Stimulated activated naive B cell treated with anti-CD40 and anti-IgM and Interleukin-4, amounts not matched to agents 10 μg/mL and 1 μg/mL and 100 μg/mL, for 72 hours (primary cell): ENCODE measurements at regions not wholly inside any gene's neighbourhood (a gene's known extent, or its start where the extent isn't known, plus 50 kb on each side); places are given as distances from the start of the nearest gene placed in this dataset.

ENCODE experiments used
- ATAC-seq, 2 donors: fragments of 150-1000 bp; cut with Tn5 transposase; replicated peaks; 2 replicates each; pipeline ENCODE4 v1.10.0; 2021; ENCODE audit warnings: moderate library complexity in 1 of 2
- DNase-seq: peaks from one replicate; pipeline ENCODE4 v3.0.0; 2021
- H3K27ac Mint-ChIP-seq: one replicate; pipeline ENCODE4 v1.8.0; 2022; ENCODE audit warnings: mild to moderate bottlenecking, mixed read lengths
- H3K27me3 Mint-ChIP-seq, 2 donors: one replicate each; pipeline ENCODE4 v1.8.0; 2022; ENCODE audit warnings: mixed read lengths in 2 of 2
- H3K36me3 Mint-ChIP-seq, 2 donors: one replicate each; pipeline ENCODE4 v1.8.0; 2022; ENCODE audit warnings: mixed read lengths in 2 of 2, mild to moderate bottlenecking in 1 of 2
- H3K4me1 Mint-ChIP-seq, 2 donors: one replicate each; pipeline ENCODE4 v1.8.0; 2022; ENCODE audit warnings: mixed read lengths in 2 of 2, mild to moderate bottlenecking in 1 of 2
- H3K4me3 Mint-ChIP-seq, 2 donors: one replicate each; pipeline ENCODE4 v1.8.0; 2022; ENCODE audit warnings: mild to moderate bottlenecking in 2 of 2, mixed read lengths in 2 of 2, moderate library complexity in 1 of 2
- H3K9me3 Mint-ChIP-seq, 2 donors: one replicate each; pipeline ENCODE4 v1.8.0; 2022; ENCODE audit warnings: mixed read lengths in 2 of 2, mild to moderate bottlenecking in 1 of 2

DNA sequence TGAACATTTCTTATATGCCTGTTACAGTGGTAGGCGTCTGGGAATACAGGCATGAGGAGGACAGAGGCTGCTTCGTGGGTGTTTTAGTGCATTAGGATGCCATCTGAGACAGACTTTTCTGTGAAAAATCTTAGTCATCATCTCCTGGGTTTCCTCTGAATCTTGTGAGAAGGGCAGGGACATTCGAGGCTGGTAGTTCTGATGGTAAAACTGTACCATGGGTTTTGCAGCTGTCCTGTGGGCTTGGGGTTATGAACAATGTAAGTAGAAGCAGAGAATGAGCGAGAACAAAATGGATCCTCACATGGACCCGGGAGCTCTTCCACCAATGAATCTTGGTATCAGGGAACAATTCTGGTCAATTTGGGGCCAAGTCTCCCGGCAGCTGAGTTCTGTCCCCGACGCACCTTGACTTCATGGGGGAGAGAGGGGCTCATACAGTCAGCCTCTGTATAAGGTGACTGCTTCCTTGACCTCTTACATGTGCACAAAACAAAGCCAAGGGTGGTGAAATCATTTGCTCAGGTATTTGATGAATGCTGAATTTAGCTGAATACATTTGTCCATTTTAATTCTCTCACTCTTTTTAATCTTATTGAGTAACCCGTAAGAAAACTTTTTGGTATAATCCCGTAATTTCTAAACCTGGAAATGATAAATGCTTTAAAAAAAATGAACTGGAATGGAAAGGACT is 63.6 kb upstream of the ERRFI1 start:
- Mint-ChIP-seq H3K36me3 (no peaks in the 10 kb centered on the region), H3K27ac (no peak overlapping the region), H3K4me1 (peaks cover 2 to 4% of the 10 kb centered on the region in 2 donors), H3K4me3 (no peak overlapping the region), H3K9me3 (no peaks in the 10 kb centered on the region), H3K27me3 (peaks cover 55% of the 10 kb centered on the region in 2 donors)
- ATAC-seq: no peak
- DNase-seq: no peak

- no peaks in the 10 kb centered on the region for H3K9me3 Mint-ChIP-seq
Measured at GRCh38 chr1:8086055-8086454, 59.9 kb upstream of the ERRFI1 start.

DNA sequence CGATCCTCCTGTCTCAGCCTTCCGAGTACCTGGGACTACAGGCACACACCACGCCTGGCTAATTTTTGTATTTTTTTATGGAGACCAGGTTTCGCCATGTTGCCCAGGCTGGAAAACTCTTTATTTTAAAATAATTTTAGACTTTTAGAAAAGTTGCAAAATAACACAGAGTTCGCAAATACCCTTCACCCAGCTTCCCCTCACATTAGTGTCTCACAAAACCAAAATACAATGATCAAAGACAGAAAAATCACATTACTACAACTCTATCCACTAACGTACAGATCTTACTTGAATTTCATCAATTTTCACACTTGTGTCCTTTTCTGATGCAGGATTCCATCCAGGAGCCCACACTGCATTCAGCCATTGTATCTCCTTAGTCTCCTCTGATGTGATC is 58.8 kb upstream of the ERRFI1 start:
- Mint-ChIP-seq H3K27ac (no peak overlapping the region), H3K27me3 (peaks cover 36 to 41% of the 10 kb centered on the region in 2 donors)

More at GRCh38 chr1:8086055-8086454, 59.9 kb upstream of the ERRFI1 start:
- no peak overlapping the region for H3K4me3 Mint-ChIP-seq
- peaks cover 32 to 41% of the 10 kb centered on the region in 2 donors for H3K27me3 Mint-ChIP-seq
- peak in 1 of 2 donors; percentile 25 for ATAC-seq
- H3K27ac Mint-ChIP-seq: no peak overlapping the region
- no peak for DNase-seq
- no peaks in the 10 kb centered on the region for H3K36me3 Mint-ChIP-seq
- H3K4me1 Mint-ChIP-seq: peaks cover 2 to 4% of the 10 kb centered on the region in 2 donors

GRCh38 chr1:8083739-8084484 is 57.8 kb upstream of the ERRFI1 start:
- no peaks in the 10 kb centered on the region for H3K36me3 Mint-ChIP-seq
- DNase-seq: no peak
- H3K27me3 Mint-ChIP-seq: peaks cover 38 to 50% of the 10 kb centered on the region in 2 donors
- no peak overlapping the region for H3K27ac Mint-ChIP-seq
- no peak overlapping the region for H3K4me3 Mint-ChIP-seq
- H3K4me1 Mint-ChIP-seq: peaks cover 2 to 4% of the 10 kb centered on the region in 2 donors
- ATAC-seq: no peak
- no peaks in the 10 kb centered on the region for H3K9me3 Mint-ChIP-seq

More for the DNA sequence above, 58.8 kb upstream of the ERRFI1 start:
- no peak for DNase-seq
- H3K4me3 Mint-ChIP-seq: no peak overlapping the region
- no peak for ATAC-seq
- H3K9me3 Mint-ChIP-seq: no peaks in the 10 kb centered on the region
- H3K4me1 Mint-ChIP-seq: peaks cover 2 to 4% of the 10 kb centered on the region in 2 donors
- H3K36me3 Mint-ChIP-seq: no peaks in the 10 kb centered on the region

GRCh38 chr1:8082945-8083344 is 56.8 kb upstream of the ERRFI1 start:
- DNase-seq (no peak), ATAC-seq (no peak)
- no peak overlapping the region for H3K27ac Mint-ChIP-seq
- H3K9me3 Mint-ChIP-seq: no peaks in the 10 kb centered on the region
- H3K4me1 Mint-ChIP-seq: peaks cover 2 to 4% of the 10 kb centered on the region in 2 donors
- H3K36me3 Mint-ChIP-seq: no peaks in the 10 kb centered on the region
- peaks cover 44 to 59% of the 10 kb centered on the region in 2 donors for H3K27me3 Mint-ChIP-seq
- H3K4me3 Mint-ChIP-seq: no peak overlapping the region

DNA sequence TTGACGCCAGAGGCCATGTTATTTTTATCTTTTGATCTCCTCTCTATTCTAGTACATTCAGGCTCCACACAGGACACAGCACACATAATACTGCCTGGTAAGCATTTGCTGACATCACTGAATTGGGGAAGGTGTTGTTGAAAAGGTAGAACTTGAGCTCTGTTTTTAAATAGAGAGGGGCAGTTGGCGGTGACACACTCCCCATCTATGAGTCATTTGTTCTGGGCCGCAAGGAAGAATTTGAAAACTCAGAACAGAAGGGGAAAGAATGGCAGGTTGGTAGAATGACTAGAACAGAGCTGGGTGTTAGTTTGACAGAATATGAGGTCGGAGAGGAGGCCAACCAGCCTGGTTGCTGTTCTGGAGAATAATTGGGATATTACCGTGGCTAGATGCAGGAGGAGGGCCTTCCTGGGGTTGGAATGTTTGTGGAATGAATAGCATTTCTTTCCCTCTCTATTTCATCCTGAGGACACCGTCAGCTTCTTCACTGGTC is 52.1 kb upstream of the ERRFI1 start:
- Mint-ChIP-seq H3K4me3 (no peak overlapping the region), H3K9me3 (no peaks in the 10 kb centered on the region), H3K4me1 (no peaks in the 10 kb centered on the region), H3K36me3 (no peaks in the 10 kb centered on the region), H3K27me3 (peaks cover 34 to 41% of the 10 kb centered on the region in 2 donors), H3K27ac (no peak overlapping the region)
- DNase-seq (no peak), ATAC-seq (no peak)

DNA sequence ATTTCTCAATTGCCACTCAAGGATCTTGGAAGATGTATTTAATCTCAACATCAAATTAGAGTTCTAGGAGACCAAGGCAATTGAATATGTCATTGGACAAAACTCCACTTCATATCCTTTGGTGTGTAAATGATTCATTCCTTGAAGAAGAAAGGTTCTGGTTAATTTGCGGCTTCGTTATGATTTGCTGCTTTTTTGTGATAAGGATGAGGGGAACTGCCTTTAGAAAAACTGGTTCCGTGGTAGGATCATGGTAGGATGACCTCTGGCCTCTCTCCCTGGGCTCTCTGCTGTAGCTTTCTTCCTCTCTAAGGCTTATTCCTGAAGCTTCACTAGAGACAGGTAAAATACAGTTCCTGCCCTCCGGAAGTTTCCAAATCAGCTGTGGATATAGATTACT is 51.5 kb upstream of the ERRFI1 start:
- ATAC-seq (no peak), DNase-seq (no peak)
- H3K27ac Mint-ChIP-seq: no peak overlapping the region
- H3K36me3 Mint-ChIP-seq: no peaks in the 10 kb centered on the region
- H3K4me3 Mint-ChIP-seq: no peak overlapping the region
- H3K9me3 Mint-ChIP-seq: no peaks in the 10 kb centered on the region
- no peaks in the 10 kb centered on the region for H3K4me1 Mint-ChIP-seq
- H3K27me3 Mint-ChIP-seq: peaks cover 34 to 46% of the 10 kb centered on the region in 2 donors

DNA sequence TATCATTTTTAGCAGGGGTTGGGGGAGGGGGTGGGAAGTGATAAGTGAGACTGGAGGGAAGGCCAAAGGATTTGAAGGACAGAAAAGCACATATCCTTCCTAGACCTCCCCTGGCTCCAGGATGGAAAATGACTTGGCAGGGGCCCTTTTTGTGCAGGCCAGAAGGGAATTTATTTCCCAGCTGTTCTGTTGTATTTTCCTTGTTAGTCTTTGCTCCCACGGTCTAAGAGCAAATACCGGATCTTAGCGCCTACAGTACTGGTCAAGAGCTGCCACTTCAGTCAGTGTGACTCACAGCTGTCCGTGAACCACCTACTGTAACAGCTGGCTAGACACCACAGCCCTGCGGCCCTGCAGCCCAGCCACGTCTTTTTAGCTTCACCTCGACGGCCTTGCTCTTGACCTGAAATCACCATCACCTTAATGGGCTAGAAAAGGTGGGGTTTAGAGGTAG is 51.0 kb upstream of the ERRFI1 start:
- no peak overlapping the region for H3K27ac Mint-ChIP-seq
- no peaks in the 10 kb centered on the region for H3K4me1 Mint-ChIP-seq
- no peak for DNase-seq
- peaks cover 34 to 48% of the 10 kb centered on the region in 2 donors for H3K27me3 Mint-ChIP-seq
- H3K9me3 Mint-ChIP-seq: no peaks in the 10 kb centered on the region
- ATAC-seq: no peak
- H3K4me3 Mint-ChIP-seq: no peak overlapping the region
- H3K36me3 Mint-ChIP-seq: no peaks in the 10 kb centered on the region

DNA sequence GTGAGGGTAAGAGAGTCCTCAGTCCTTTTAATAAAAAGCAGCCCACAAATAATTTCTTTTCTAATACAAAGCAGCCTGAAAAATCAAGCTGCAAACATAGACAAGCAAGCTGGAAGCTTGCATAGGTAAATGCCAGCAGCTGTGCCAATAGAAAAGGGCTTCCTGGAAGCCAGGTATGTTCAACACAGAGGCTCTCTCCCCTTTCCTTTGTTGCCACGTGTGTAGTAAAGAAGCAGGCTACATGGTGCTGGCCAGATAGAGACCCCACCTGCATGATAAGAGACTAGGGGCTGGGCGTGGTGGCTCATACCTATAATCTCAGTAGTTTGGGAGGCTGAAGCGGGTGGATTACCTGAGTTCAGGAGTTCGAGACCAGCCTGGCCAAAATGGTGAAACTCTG is 50.1 kb upstream of the ERRFI1 start:
- Mint-ChIP-seq H3K36me3 (no peaks in the 10 kb centered on the region), H3K9me3 (no peaks in the 10 kb centered on the region), H3K4me1 (no peaks in the 10 kb centered on the region), H3K27me3 (peaks cover 29 to 49% of the 10 kb centered on the region in 2 donors), H3K4me3 (no peak overlapping the region), H3K27ac (no peak overlapping the region)
- ATAC-seq (no peak), DNase-seq (no peak)
